GM12872 (cell line): ENCODE measurements at regions not wholly inside any gene's neighbourhood (a gene's known extent, or its start where the extent isn't known, plus 50 kb on each side); places are given as distances from the start of the nearest gene placed in this dataset.

Experiments used
- CTCF ChIP-seq: IDR thresholded peaks from 3 replicates; pipeline ENCODE4 v1.5.1; 2011; ENCODE audit warnings: low read depth, mild to moderate bottlenecking, low read length, moderate library complexity; ENCODE audit not compliant: insufficient read depth

- TF ChIP-seq CTCF = no peak
Measured at GRCh38 chr16:51524555-51525373, 373.7 kb upstream of the SALL1 start.

GRCh38 chr16:51524070-51524469 is 373.0 kb upstream of the SALL1 start:
- TF ChIP-seq CTCF = no peak

GRCh38 chr16:51523400-51523799 is 372.3 kb upstream of the SALL1 start:
- no peak for TF ChIP-seq CTCF

- TF ChIP-seq CTCF = no peak
Measured at GRCh38 chr16:51522902-51523301, 371.8 kb upstream of the SALL1 start.

GRCh38 chr16:51510416-51510815 is 359.3 kb upstream of the SALL1 start:
- TF ChIP-seq CTCF = no peak

GRCh38 chr16:51509336-51509735 is 358.3 kb upstream of the SALL1 start:
- TF ChIP-seq CTCF = no peak

- TF ChIP-seq CTCF = no peak
Measured at GRCh38 chr16:51508490-51509212, 357.6 kb upstream of the SALL1 start.
